ENCODE measurements at regions not wholly inside any gene's neighbourhood (a gene's known extent, or its start where the extent isn't known, plus 50 kb on each side); places are given as distances from the start of the nearest gene placed in this dataset.
A peak's percentile ranks its signal among the peaks of the same experiment; 100 is the strongest.

GRCh38 chr6:2454180-2454579 is 208.8 kb upstream of the GMDS start:
- peaks cover 13% of the 10 kb centered on the region for H3K4me1 ChIP-seq
- intact Hi-C loops (cut with micrococcal nuclease) = no loop called here
- no peaks in the 10 kb centered on the region for H3K9me3 ChIP-seq (replicated peaks)
- H3K4me3 ChIP-seq = no peak overlapping the region
- H3K27ac ChIP-seq (replicated peaks) = no peak overlapping the region
- H3K27me3 ChIP-seq (ENCODE audit: low read depth) = no peaks in the 10 kb centered on the region
- no peaks in the 10 kb centered on the region for H3K36me3 ChIP-seq
- no peak for DNase-seq
- TF ChIP-seq, protein P1, sequence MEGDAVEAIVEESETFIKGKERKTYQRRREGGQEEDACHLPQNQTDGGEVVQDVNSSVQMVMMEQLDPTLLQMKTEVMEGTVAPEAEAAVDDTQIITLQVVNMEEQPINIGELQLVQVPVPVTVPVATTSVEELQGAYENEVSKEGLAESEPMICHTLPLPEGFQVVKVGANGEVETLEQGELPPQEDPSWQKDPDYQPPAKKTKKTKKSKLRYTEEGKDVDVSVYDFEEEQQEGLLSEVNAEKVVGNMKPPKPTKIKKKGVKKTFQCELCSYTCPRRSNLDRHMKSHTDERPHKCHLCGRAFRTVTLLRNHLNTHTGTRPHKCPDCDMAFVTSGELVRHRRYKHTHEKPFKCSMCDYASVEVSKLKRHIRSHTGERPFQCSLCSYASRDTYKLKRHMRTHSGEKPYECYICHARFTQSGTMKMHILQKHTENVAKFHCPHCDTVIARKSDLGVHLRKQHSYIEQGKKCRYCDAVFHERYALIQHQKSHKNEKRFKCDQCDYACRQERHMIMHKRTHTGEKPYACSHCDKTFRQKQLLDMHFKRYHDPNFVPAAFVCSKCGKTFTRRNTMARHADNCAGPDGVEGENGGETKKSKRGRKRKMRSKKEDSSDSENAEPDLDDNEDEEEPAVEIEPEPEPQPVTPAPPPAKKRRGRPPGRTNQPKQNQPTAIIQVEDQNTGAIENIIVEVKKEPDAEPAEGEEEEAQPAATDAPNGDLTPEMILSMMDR (IDR thresholded peaks at IDR 0.05; ENCODE audit: borderline replicate concordance) = no peak

GRCh38 chr6:2450546-2450945 is 205.1 kb upstream of the GMDS start:
- Histone ChIP-seq H3K4me1 (peaks cover 13% of the 10 kb centered on the region), H3K27me3 (ENCODE audit: low read depth) (no peaks in the 10 kb centered on the region), H3K27ac (replicated peaks) (no peak overlapping the region), H3K9me3 (replicated peaks) (no peaks in the 10 kb centered on the region), H3K4me3 (no peak overlapping the region), H3K36me3 (no peaks in the 10 kb centered on the region)
- TF ChIP-seq, protein P1 (IDR thresholded peaks at IDR 0.05; ENCODE audit: borderline replicate concordance) = peak; percentile 14
- DNase-seq = peak; percentile 54
- intact Hi-C loops (cut with micrococcal nuclease) = no loop called here

DNA sequence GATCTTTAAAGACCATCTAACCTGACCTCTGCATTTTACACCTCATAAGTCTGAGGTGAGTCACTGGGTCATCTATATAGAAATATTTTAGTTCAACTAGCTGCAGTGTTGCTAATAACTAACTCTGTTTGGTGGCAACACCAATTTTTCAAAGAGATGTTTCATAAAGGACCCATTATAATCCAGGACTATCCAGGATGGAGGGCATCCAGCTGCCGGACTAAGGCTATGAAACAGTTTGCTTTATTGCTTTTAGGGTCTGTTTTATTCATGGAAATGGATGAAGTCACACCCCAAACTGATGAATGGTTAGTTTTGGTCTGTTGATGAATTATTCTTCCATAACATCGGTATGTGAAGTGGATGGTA is 204.2 kb upstream of the GMDS start:
- Histone ChIP-seq H3K27ac (replicated peaks) (no peak overlapping the region), H3K36me3 (no peaks in the 10 kb centered on the region), H3K4me1 (peaks cover 13% of the 10 kb centered on the region), H3K27me3 (ENCODE audit: low read depth) (no peaks in the 10 kb centered on the region), H3K4me3 (no peak overlapping the region), H3K9me3 (replicated peaks) (no peaks in the 10 kb centered on the region)
- intact Hi-C loops (cut with micrococcal nuclease) = loop anchor here (10.0 kb wide), 1 partner anchor 855 kb away; no protein-coding TSS in a partner anchor
- TF ChIP-seq, protein P1 (IDR thresholded peaks at IDR 0.05; ENCODE audit: borderline replicate concordance) = no peak
- no peak for DNase-seq

DNA sequence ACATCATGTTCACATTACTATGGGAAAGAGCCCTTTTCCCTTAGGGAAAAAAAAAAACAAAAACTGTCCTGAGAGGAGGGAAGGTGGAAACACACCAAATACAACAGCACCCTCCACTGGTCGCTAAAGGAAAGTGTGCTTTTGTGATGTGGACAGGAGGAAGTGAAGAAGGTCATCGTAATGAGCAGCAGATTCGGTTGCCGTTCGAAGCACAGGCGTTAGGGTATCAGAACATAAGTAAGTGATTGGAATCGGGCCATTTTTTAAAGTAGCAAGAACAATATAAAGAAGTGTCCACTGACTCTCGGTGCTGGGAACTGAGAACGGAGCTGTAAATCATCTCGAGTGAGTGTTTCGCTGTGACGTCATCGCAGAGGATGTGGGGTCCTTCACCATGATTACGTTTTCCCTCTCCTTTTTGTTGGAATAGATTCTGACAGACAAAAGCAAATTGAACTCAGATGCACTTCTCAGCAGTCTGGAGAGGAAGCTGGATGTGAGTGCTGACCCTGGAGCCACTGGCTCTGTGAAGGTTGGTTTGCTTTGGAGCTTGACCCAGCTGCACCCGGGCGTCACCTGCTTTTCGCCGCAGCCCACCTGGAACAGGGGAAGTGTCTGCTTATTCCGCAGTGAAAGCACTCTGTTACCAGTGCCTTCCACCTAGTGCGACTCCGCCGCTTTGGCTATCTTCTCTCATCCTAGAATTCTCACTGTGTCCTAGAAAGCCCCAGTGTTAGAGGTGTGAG is 203.6 kb upstream of the GMDS start:
- intact Hi-C loops (cut with micrococcal nuclease) = loop anchor here (10.0 kb wide), 1 partner anchor 854 kb away; no protein-coding TSS in a partner anchor
- no peak overlapping the region for H3K4me3 ChIP-seq
- no peak overlapping the region for H3K27ac ChIP-seq (replicated peaks)
- no peaks in the 10 kb centered on the region for H3K9me3 ChIP-seq (replicated peaks)
- H3K27me3 ChIP-seq (ENCODE audit: low read depth) = no peaks in the 10 kb centered on the region
- TF ChIP-seq, protein P1 (IDR thresholded peaks at IDR 0.05; ENCODE audit: borderline replicate concordance) = peak; percentile 69
- H3K36me3 ChIP-seq = peaks cover 4% of the 10 kb centered on the region
- no peak for DNase-seq
- peaks cover 13% of the 10 kb centered on the region for H3K4me1 ChIP-seq

- Histone ChIP-seq H3K4me1 (peaks cover 13% of the 10 kb centered on the region), H3K27me3 (ENCODE audit: low read depth) (no peaks in the 10 kb centered on the region), H3K36me3 (peaks cover 5% of the 10 kb centered on the region), H3K27ac (replicated peaks) (no peak overlapping the region), H3K4me3 (no peak overlapping the region), H3K9me3 (replicated peaks) (no peaks in the 10 kb centered on the region)
- DNase-seq = no peak
- TF ChIP-seq, protein P1 (IDR thresholded peaks at IDR 0.05; ENCODE audit: borderline replicate concordance) = no peak
- intact Hi-C loops (cut with micrococcal nuclease) = loop anchor here (10.0 kb wide), 1 partner anchor 853 kb away; no protein-coding TSS in a partner anchor
These were observed 202.5 kb upstream of the GMDS start for GRCh38 chr6:2447931-2448330.

All from left ventricle myocardium inferior (tissue), 1 donor.